Neural cell (in vitro differentiated cells): ENCODE measurements at regions not wholly inside any gene's neighbourhood (a gene's known extent, or its start where the extent isn't known, plus 50 kb on each side); places are given as distances from the start of the nearest gene placed in this dataset.

Experiments
- H2AFZ ChIP-seq: fragments of 200-600, 300-800 bp; sonication (generic), shearing (Covaris generic); 2 replicates; pipeline ENCODE4 v1.6.0; 2014; ENCODE audit warnings: low read depth, mild to moderate bottlenecking, antibody characterized with exemption, low read length, moderate library complexity
- H3F3A ChIP-seq: fragments of 200-600 bp; shearing (Covaris generic); 2 replicates; pipeline ENCODE4 v1.6.1; 2016; ENCODE audit warnings: mild to moderate bottlenecking, moderate library complexity, mixed read lengths, antibody characterized with exemption, low read length; ENCODE audit not compliant: insufficient read depth, poor library complexity, severe bottlenecking
- H3K27ac ChIP-seq: fragments of 200-600, 300-800 bp; sonication (generic), shearing (Covaris generic); 2 replicates; pipeline ENCODE4 v1.5.1; 2014; ENCODE audit warnings: mild to moderate bottlenecking, low read length, moderate library complexity
- H3K27me3 ChIP-seq: fragments of 300-800, 200-600 bp; sonication (generic), shearing (Covaris generic); 2 replicates; pipeline ENCODE4 v1.6.0; 2014; ENCODE audit warnings: mild to moderate bottlenecking, low read depth, low read length, moderate library complexity; ENCODE audit not compliant: insufficient read depth
- H3K36me3 ChIP-seq: fragments of 300-800, 200-600 bp; sonication (generic), shearing (Covaris generic); 2 replicates; pipeline ENCODE4 v1.5.1; 2014; ENCODE audit warnings: mild to moderate bottlenecking, antibody characterized with exemption, low read length, moderate library complexity; ENCODE audit not compliant: insufficient read depth
- H3K4me2 ChIP-seq: fragments of 300-800, 200-600 bp; sonication (generic), shearing (Covaris generic); 2 replicates; pipeline ENCODE4 v1.6.0; 2014; ENCODE audit warnings: mild to moderate bottlenecking, low read length
- H3K4me3 ChIP-seq: fragments of 300-800, 200-600 bp; sonication (generic), shearing (Covaris generic); 2 replicates; pipeline ENCODE4 v1.5.1; 2014; ENCODE audit warnings: mild to moderate bottlenecking, low read length, moderate library complexity
- H3K79me2 ChIP-seq: fragments of 200-600 bp; shearing (Covaris generic); replicated peaks from 2 replicates; pipeline ENCODE4 v1.6.0; 2014; ENCODE audit warnings: mild to moderate bottlenecking, low read length, moderate library complexity; ENCODE audit not compliant: insufficient read depth
- H3K9ac ChIP-seq: fragments of 300-800, 200-600 bp; sonication (generic), shearing (Covaris generic); 2 replicates; pipeline ENCODE4 v1.6.1; 2016; ENCODE audit warnings: mild to moderate bottlenecking, low read length, mixed read lengths
- H3K9me2 ChIP-seq: fragments of 200-600 bp; shearing (Covaris generic); 2 replicates; pipeline ENCODE4 v1.6.1; 2016; ENCODE audit warnings: mild to moderate bottlenecking, low read length, mixed read lengths; ENCODE audit not compliant: insufficient read depth
- H3K9me3 ChIP-seq: fragments of 200-600, 300-800 bp; sonication (generic), shearing (Covaris generic); 2 replicates; pipeline ENCODE4 v1.6.1; 2016; ENCODE audit warnings: mild to moderate bottlenecking, mixed run types, low read length, moderate library complexity, mixed read lengths
- H4K20me1 ChIP-seq: fragments of 200-600 bp; shearing (Covaris generic); 2 replicates; pipeline ENCODE4 v1.6.1; 2016; ENCODE audit warnings: mild to moderate bottlenecking, mixed run types; ENCODE audit not compliant: insufficient read depth
- CTCF ChIP-seq: fragments of 450-650 bp; IDR thresholded peaks from 2 replicates; pipeline ENCODE4 v1.5.1; 2014; ENCODE audit warnings: antibody characterized with exemption, mild to moderate bottlenecking, moderate library complexity; ENCODE audit not compliant: poor library complexity, severe bottlenecking
- EP300 ChIP-seq: fragments of 450-650 bp; conservative IDR thresholded peaks from 2 replicates; pipeline ENCODE4 v1.6.1; 2014; ENCODE audit warnings: antibody characterized with exemption, mild to moderate bottlenecking, moderate library complexity; ENCODE audit not compliant: poor library complexity, severe bottlenecking
- EZH2 ChIP-seq: fragments of 200-600, 300-800 bp; shearing (Covaris generic), sonication (generic); IDR thresholded peaks from 2 replicates; pipeline ENCODE4 v1.6.1; 2014; ENCODE audit warnings: antibody characterized with exemption, low read length, borderline replicate concordance, mild to moderate bottlenecking; ENCODE audit not compliant: insufficient read depth, poor library complexity, severe bottlenecking
- MXI1 ChIP-seq: fragments of 450-650 bp; conservative IDR thresholded peaks from 2 replicates; pipeline ENCODE4 v1.6.1; 2014; ENCODE audit warnings: antibody characterized with exemption, mild to moderate bottlenecking; ENCODE audit not compliant: poor library complexity, severe bottlenecking
- POLR2AphosphoS5 ChIP-seq: IDR thresholded peaks from 2 replicates; pipeline ENCODE4 v1.6.1; 2012
- RAD21 ChIP-seq: fragments of 450-650 bp; conservative IDR thresholded peaks from 2 replicates; pipeline ENCODE4 v1.6.1; 2014; ENCODE audit warnings: antibody characterized with exemption, mild to moderate bottlenecking, moderate library complexity
- SMC3 ChIP-seq: fragments of 450-650 bp; conservative IDR thresholded peaks from 2 replicates; pipeline ENCODE4 v1.6.1; 2014; ENCODE audit warnings: antibody characterized with exemption, mild to moderate bottlenecking, moderate library complexity; ENCODE audit not compliant: poor library complexity
- TAF1 ChIP-seq: IDR thresholded peaks from 2 replicates; pipeline ENCODE4 v1.6.1; 2012; ENCODE audit warnings: low read depth
- TF ChIP-seq, protein P1 (sequence below): IDR thresholded peaks from 2 replicates; pipeline ENCODE4 v1.6.1; 2012; ENCODE audit warnings: borderline replicate concordance

DNA sequence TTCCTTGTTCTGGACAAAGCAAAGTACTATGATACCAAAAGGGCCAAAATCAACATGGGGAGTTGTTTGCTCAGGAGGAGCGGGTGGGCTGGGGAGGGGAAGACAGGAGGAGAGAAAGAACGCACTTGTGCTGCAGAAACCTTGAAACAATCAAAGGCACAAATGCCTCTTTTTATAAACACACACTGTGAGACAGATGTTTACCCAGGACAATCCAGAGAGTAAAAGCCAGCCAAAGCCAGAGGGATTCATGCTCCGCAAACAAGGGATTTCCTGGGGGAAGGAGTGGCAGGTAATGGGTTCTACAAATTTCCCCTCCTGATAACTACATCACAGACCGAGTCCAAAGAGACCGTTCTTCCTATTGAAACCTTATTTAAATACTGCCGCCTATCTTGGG is 323.5 kb upstream of the SKOR2 start:
- peaks cover 2% of the 10 kb centered on the region for H3F3A ChIP-seq
- no peaks in the 10 kb centered on the region for H4K20me1 ChIP-seq
- TF ChIP-seq POLR2AphosphoS5 (no peak), EP300 (no peak), CTCF (no peak), EZH2 (no peak), MXI1 (no peak), SMC3 (no peak), RAD21 (no peak), TAF1 (no peak)
- TF ChIP-seq, protein P1, sequence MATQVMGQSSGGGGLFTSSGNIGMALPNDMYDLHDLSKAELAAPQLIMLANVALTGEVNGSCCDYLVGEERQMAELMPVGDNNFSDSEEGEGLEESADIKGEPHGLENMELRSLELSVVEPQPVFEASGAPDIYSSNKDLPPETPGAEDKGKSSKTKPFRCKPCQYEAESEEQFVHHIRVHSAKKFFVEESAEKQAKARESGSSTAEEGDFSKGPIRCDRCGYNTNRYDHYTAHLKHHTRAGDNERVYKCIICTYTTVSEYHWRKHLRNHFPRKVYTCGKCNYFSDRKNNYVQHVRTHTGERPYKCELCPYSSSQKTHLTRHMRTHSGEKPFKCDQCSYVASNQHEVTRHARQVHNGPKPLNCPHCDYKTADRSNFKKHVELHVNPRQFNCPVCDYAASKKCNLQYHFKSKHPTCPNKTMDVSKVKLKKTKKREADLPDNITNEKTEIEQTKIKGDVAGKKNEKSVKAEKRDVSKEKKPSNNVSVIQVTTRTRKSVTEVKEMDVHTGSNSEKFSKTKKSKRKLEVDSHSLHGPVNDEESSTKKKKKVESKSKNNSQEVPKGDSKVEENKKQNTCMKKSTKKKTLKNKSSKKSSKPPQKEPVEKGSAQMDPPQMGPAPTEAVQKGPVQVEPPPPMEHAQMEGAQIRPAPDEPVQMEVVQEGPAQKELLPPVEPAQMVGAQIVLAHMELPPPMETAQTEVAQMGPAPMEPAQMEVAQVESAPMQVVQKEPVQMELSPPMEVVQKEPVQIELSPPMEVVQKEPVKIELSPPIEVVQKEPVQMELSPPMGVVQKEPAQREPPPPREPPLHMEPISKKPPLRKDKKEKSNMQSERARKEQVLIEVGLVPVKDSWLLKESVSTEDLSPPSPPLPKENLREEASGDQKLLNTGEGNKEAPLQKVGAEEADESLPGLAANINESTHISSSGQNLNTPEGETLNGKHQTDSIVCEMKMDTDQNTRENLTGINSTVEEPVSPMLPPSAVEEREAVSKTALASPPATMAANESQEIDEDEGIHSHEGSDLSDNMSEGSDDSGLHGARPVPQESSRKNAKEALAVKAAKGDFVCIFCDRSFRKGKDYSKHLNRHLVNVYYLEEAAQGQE, result no peak
- H3K9me3 ChIP-seq, result no peaks in the 10 kb centered on the region
- no peaks in the 10 kb centered on the region for H3K36me3 ChIP-seq
- H3K9ac ChIP-seq, result no peak overlapping the region
- no peaks in the 10 kb centered on the region for H3K79me2 ChIP-seq
- H2AFZ ChIP-seq, result no peak overlapping the region
- no peaks in the 10 kb centered on the region for H3K9me2 ChIP-seq
- no peaks in the 10 kb centered on the region for H3K27me3 ChIP-seq
- no peak overlapping the region for H3K4me2 ChIP-seq
- H3K4me3 ChIP-seq, result no peak overlapping the region
- H3K27ac ChIP-seq, result no peak overlapping the region

GRCh38 chr18:47571957-47572356 is 320.5 kb upstream of the SKOR2 start:
- Histone ChIP-seq H3K79me2 (no peaks in the 10 kb centered on the region), H4K20me1 (no peaks in the 10 kb centered on the region), H3K27ac (no peak overlapping the region), H2AFZ (no peak overlapping the region), H3K4me2 (no peak overlapping the region), H3K4me3 (no peak overlapping the region), H3F3A (peaks cover 2% of the 10 kb centered on the region), H3K9me2 (no peaks in the 10 kb centered on the region), H3K9ac (no peak overlapping the region), H3K36me3 (no peaks in the 10 kb centered on the region), H3K27me3 (no peaks in the 10 kb centered on the region), H3K9me3 (no peaks in the 10 kb centered on the region)
- TF ChIP-seq, protein P1, result no peak
- TF ChIP-seq CTCF (no peak), POLR2AphosphoS5 (no peak), SMC3 (no peak), EP300 (no peak), MXI1 (no peak), TAF1 (no peak), EZH2 (no peak), RAD21 (no peak)
